MM.1S (cell line): ENCODE measurements at regions not wholly inside any gene's neighbourhood (a gene's known extent, or its start where the extent isn't known, plus 50 kb on each side); places are given as distances from the start of the nearest gene placed in this dataset.

Experiments used
- DNase-seq: peaks from one replicate; pipeline ENCODE4 v3.0.0-alpha.2; 2015
- H2AFZ ChIP-seq: fragments of 300-600 bp; sonication (generic); 2 replicates; pipeline ENCODE4 v1.6.0; 2016; ENCODE audit warnings: antibody characterized with exemption, low read length
- H3F3A ChIP-seq: fragments of 300-600 bp; sonication (generic); 2 replicates; pipeline ENCODE4 v1.6.1; 2016; ENCODE audit warnings: mild to moderate bottlenecking, antibody characterized with exemption, low read length, moderate library complexity, mixed read lengths; ENCODE audit not compliant: insufficient read depth
- H3K27ac ChIP-seq: fragments of 300-600 bp; sonication (generic); 2 replicates; pipeline ENCODE4 v1.5.1; 2016; ENCODE audit warnings: mild to moderate bottlenecking, low read length
- H3K27me3 ChIP-seq: fragments of 300-600 bp; sonication (generic); replicated peaks from 2 replicates; pipeline ENCODE4 v1.6.0; 2016; ENCODE audit warnings: low read length; ENCODE audit not compliant: insufficient read depth
- H3K36me3 ChIP-seq: fragments of 300-600 bp; sonication (generic); replicated peaks from 2 replicates; pipeline ENCODE4 v1.6.1; 2016; ENCODE audit warnings: mild to moderate bottlenecking, low read length, mixed read lengths; ENCODE audit not compliant: insufficient read depth
- H3K4me1 ChIP-seq: fragments of 300-600 bp; sonication (generic); 2 replicates; pipeline ENCODE4 v1.6.1; 2016; ENCODE audit warnings: low read length, mixed read lengths
- H3K4me2 ChIP-seq: fragments of 300-600 bp; sonication (generic); 2 replicates; pipeline ENCODE4 v1.6.0; 2016; ENCODE audit warnings: low read depth, low read length
- H3K4me3 ChIP-seq: fragments of 300-600 bp; sonication (generic); 2 replicates; pipeline ENCODE4 v1.5.1; 2016; ENCODE audit warnings: low read length, mixed read lengths
- H3K79me2 ChIP-seq: fragments of 300-600 bp; sonication (generic); 2 replicates; pipeline ENCODE4 v1.6.1; 2016; ENCODE audit warnings: mixed run types, low read length, mixed read lengths
- H3K9ac ChIP-seq: fragments of 300-600 bp; sonication (generic); 2 replicates; pipeline ENCODE4 v1.6.1; 2016; ENCODE audit warnings: low read length, mixed read lengths
- H3K9me2 ChIP-seq: fragments of 300-600 bp; sonication (generic); replicated peaks from 2 replicates; pipeline ENCODE4 v1.6.1; 2016; ENCODE audit warnings: mild to moderate bottlenecking, low read length, mixed read lengths; ENCODE audit not compliant: insufficient read depth
- H3K9me3 ChIP-seq: fragments of 300-600 bp; sonication (generic); replicated peaks from 2 replicates; pipeline ENCODE4 v1.6.1; 2016; ENCODE audit warnings: mild to moderate bottlenecking, low read length, mixed read lengths; ENCODE audit not compliant: insufficient read depth
- H4K20me1 ChIP-seq: fragments of 300-600 bp; sonication (generic); 2 replicates; pipeline ENCODE4 v1.6.1; 2016; ENCODE audit warnings: mild to moderate bottlenecking, low read length, moderate library complexity, mixed read lengths; ENCODE audit not compliant: insufficient read depth
- CTCF ChIP-seq: fragments of 300-600 bp; sonication (generic); IDR thresholded peaks from 2 replicates; pipeline ENCODE4 v1.5.1; 2016; ENCODE audit warnings: antibody characterized with exemption, low read length, mixed read lengths
- EZH2 ChIP-seq: fragments of 300-600 bp; sonication (generic); optimal IDR thresholded peaks from 2 replicates; pipeline ENCODE3; 2017; ENCODE audit warnings: low read depth, mild to moderate bottlenecking, antibody characterized with exemption, low read length, mixed read lengths
- EZH2phosphoT487 ChIP-seq: fragments of 300-600 bp; sonication (generic); IDR thresholded peaks from 2 replicates; pipeline ENCODE4 v1.6.1; 2018; ENCODE audit warnings: antibody characterized with exemption, low read length

- H3K4me1 ChIP-seq: no peaks in the 10 kb centered on the region
- no peak for DNase-seq
- no peak overlapping the region for H2AFZ ChIP-seq
- H3K9me3 ChIP-seq: no peaks in the 10 kb centered on the region
- no peak overlapping the region for H3K27ac ChIP-seq
- no peaks in the 10 kb centered on the region for H3F3A ChIP-seq
- no peaks in the 10 kb centered on the region for H3K9me2 ChIP-seq
- no peak for TF ChIP-seq EZH2
- TF ChIP-seq CTCF: no peak
- TF ChIP-seq EZH2phosphoT487: no peak
- no peak overlapping the region for H3K9ac ChIP-seq
- no peak overlapping the region for H3K4me3 ChIP-seq
- no peaks in the 10 kb centered on the region for H3K79me2 ChIP-seq
- H4K20me1 ChIP-seq: no peaks in the 10 kb centered on the region
- H3K36me3 ChIP-seq: no peaks in the 10 kb centered on the region
- H3K27me3 ChIP-seq: no peaks in the 10 kb centered on the region
- no peak overlapping the region for H3K4me2 ChIP-seq
These were observed 97.4 kb upstream of the SOX4 start for GRCh38 chr6:21496196-21496595.

- no peak overlapping the region for H3K9ac ChIP-seq
- no peaks in the 10 kb centered on the region for H3K79me2 ChIP-seq
- H3K27me3 ChIP-seq: no peaks in the 10 kb centered on the region
- no peak overlapping the region for H2AFZ ChIP-seq
- no peaks in the 10 kb centered on the region for H3K9me3 ChIP-seq
- no peaks in the 10 kb centered on the region for H3K4me1 ChIP-seq
- H3K4me2 ChIP-seq: no peak overlapping the region
- no peaks in the 10 kb centered on the region for H4K20me1 ChIP-seq
- TF ChIP-seq EZH2phosphoT487 (no peak), EZH2 (no peak), CTCF (no peak)
- H3F3A ChIP-seq: no peaks in the 10 kb centered on the region
- H3K36me3 ChIP-seq: no peaks in the 10 kb centered on the region
- no peaks in the 10 kb centered on the region for H3K9me2 ChIP-seq
- H3K4me3 ChIP-seq: no peak overlapping the region
- H3K27ac ChIP-seq: no peak overlapping the region
- DNase-seq: no peak
These were observed 96.8 kb upstream of the SOX4 start for GRCh38 chr6:21496706-21497105.

GRCh38 chr6:21500314-21501020 lies 93.1 kb upstream of the SOX4 start:
- no peaks in the 10 kb centered on the region for H4K20me1 ChIP-seq
- no peaks in the 10 kb centered on the region for H3K79me2 ChIP-seq

More at GRCh38 chr6:21500314-21501020, 93.1 kb upstream of the SOX4 start:
- no peak overlapping the region for H3K4me2 ChIP-seq
- H2AFZ ChIP-seq: no peak overlapping the region
- H3K9ac ChIP-seq: no peak overlapping the region
- no peak overlapping the region for H3K4me3 ChIP-seq
- H3K36me3 ChIP-seq: no peaks in the 10 kb centered on the region
- TF ChIP-seq CTCF: no peak
- TF ChIP-seq EZH2: no peak
- TF ChIP-seq EZH2phosphoT487: no peak
- DNase-seq: no peak
- H3K4me1 ChIP-seq: no peaks in the 10 kb centered on the region
- H3K27me3 ChIP-seq: no peaks in the 10 kb centered on the region
- no peaks in the 10 kb centered on the region for H3K9me3 ChIP-seq
- H3K9me2 ChIP-seq: no peaks in the 10 kb centered on the region
- H3F3A ChIP-seq: no peaks in the 10 kb centered on the region
- H3K27ac ChIP-seq: no peak overlapping the region
